GM12878 (cell line): ENCODE measurements at regions not wholly inside any gene's neighbourhood (a gene's known extent, or its start where the extent isn't known, plus 50 kb on each side); places are given as distances from the start of the nearest gene placed in this dataset.

Experiments used
- ATAC-seq: fragments of 200-7000 bp; cut with Tn5 transposase; 3 replicates; pipeline ENCODE4 v1.9.1; 2020; ENCODE audit warnings: mild to moderate bottlenecking, moderate library complexity
- BruUV-seq: library from RNA; stranded (reverse); fragments of 400-500 nt; replicated peaks from 2 replicates; lab custom pipeline; 2021; lab: Mats Ljungman, UMichigan
- CTCF ChIA-PET: fragments of 300-600 bp; sonication (Branson Sonifier 250); formaldehyde crosslinking; extraction: SDS; loops from one replicate; lab custom pipeline; 2021; ENCODE audit warnings: inconsistent platforms; lab: Yijun Ruan, JAX
- POLR2A ChIA-PET: fragments of 350-600 bp; formaldehyde crosslinking; extraction: SDS; loops from one replicate; lab custom pipeline; 2021; ENCODE audit warnings: inconsistent platforms; lab: Charles Lee
- RAD21 ChIA-PET: fragments of 300-600 bp; sonication (Branson Sonifier 250); formaldehyde crosslinking; loops from one replicate; lab custom pipeline; 2023; ENCODE audit warnings: antibody characterized with exemption; ENCODE audit not compliant: unreplicated experiment; lab: Charles Lee
- SMC1A ChIA-PET: fragments of 300-600 bp; sonication (Branson Sonifier 250); formaldehyde crosslinking; loops from one replicate; lab custom pipeline; 2023; ENCODE audit not compliant: unreplicated experiment, uncharacterized antibody; lab: Charles Lee
- DNase-seq: peaks from one replicate; pipeline ENCODE4 v3.0.0-alpha.2; 2011; ENCODE audit warnings: low read depth, low spot score
- FAIRE-seq: peaks from 3 replicates; lab custom pipeline; 2011; peaks lifted over from hg19 to GRCh38; lab: Jason Lieb, UNC
- H2AFZ ChIP-seq: 2 replicates; pipeline ENCODE4 v1.6.0; 2011; ENCODE audit warnings: low read depth, low read length, control low read depth; ENCODE audit not compliant: control insufficient read depth
- H3K27ac ChIP-seq: 2 replicates; pipeline ENCODE4 v1.5.1; 2011; ENCODE audit warnings: control low read depth; ENCODE audit not compliant: control insufficient read depth, insufficient read depth
- H3K27me3 ChIP-seq, 2 experiments: replicated peaks in 1 of 2; 2 replicates each; pipeline versions ENCODE4 v1.6.0 to v1.6.1; 2011; ENCODE audit warnings: low read length in 1 of 2; ENCODE audit not compliant: control insufficient read depth in 2 of 2, insufficient read depth in 2 of 2
- H3K36me3 ChIP-seq, 2 experiments: 2 replicates each; pipeline ENCODE4 v1.5.1; 2011; ENCODE audit warnings: low read length in 1 of 2; ENCODE audit not compliant: control insufficient read depth in 2 of 2, insufficient read depth in 2 of 2
- H3K4me1 ChIP-seq: 2 replicates; pipeline ENCODE4 v1.6.1; 2011; ENCODE audit warnings: mild to moderate bottlenecking, low read length, moderate library complexity, mixed read lengths; ENCODE audit not compliant: control insufficient read depth, insufficient read depth
- H3K4me2 ChIP-seq: 2 replicates; pipeline ENCODE4 v1.6.0; 2011; ENCODE audit warnings: control low read depth; ENCODE audit not compliant: control insufficient read depth, insufficient read depth
- H3K4me3 ChIP-seq: fragments of 200-600 bp; sonication (generic); 2 replicates; pipeline ENCODE4 v1.5.1; 2016
- H3K79me2 ChIP-seq: 2 replicates; pipeline ENCODE4 v1.6.0; 2011; ENCODE audit warnings: low read length; ENCODE audit not compliant: control insufficient read depth, insufficient read depth
- H3K9ac ChIP-seq: 2 replicates; pipeline ENCODE4 v1.8.0; 2011; ENCODE audit warnings: low read length, control low read depth, mixed read lengths; ENCODE audit not compliant: control insufficient read depth, insufficient read depth
- H3K9me3 ChIP-seq: replicated peaks from 3 replicates; pipeline ENCODE4 v1.5.1; 2011; ENCODE audit warnings: mild to moderate bottlenecking, low read length; ENCODE audit not compliant: control insufficient read depth, insufficient read depth
- H4K20me1 ChIP-seq: 2 replicates; pipeline ENCODE4 v1.6.0; 2011; ENCODE audit not compliant: control insufficient read depth, insufficient read depth
- CHD2 ChIP-seq: IDR thresholded peaks from 2 replicates; pipeline ENCODE4 v1.6.1; 2011; ENCODE audit warnings: low read depth, low read length, improper control_type of control experiment, borderline replicate concordance
- EP300 ChIP-seq, 2 experiments: fragments of 150-350 bp in 1 of 2; IDR thresholded peaks; 2 replicates each; pipeline ENCODE4 v1.6.1; 2011 to 2012; ENCODE audit warnings: low read depth in 2 of 2, low read length in 2 of 2, borderline replicate concordance in 1 of 2, improper control_type of control experiment in 1 of 2, inconsistent platforms in 1 of 2; ENCODE audit not compliant: control insufficient read depth in 1 of 2
- GATAD2B ChIP-seq: fragments of 450-650 bp; conservative IDR thresholded peaks from 2 replicates; pipeline ENCODE4 v1.6.1; 2017; ENCODE audit warnings: low read depth, mild to moderate bottlenecking, moderate library complexity
- IRF5 ChIP-seq: fragments of 450-650 bp; IDR thresholded peaks from 2 replicates; pipeline ENCODE4 v1.6.1; 2017; ENCODE audit warnings: borderline replicate concordance
- MEF2A ChIP-seq: IDR thresholded peaks from 2 replicates; pipeline ENCODE4 v1.6.1; 2011; ENCODE audit warnings: low read depth, mild to moderate bottlenecking, low read length, moderate library complexity; ENCODE audit not compliant: insufficient read depth
- MYB ChIP-seq: fragments of 150-350 bp; IDR thresholded peaks from 2 replicates; pipeline ENCODE4 v1.6.1; 2014; ENCODE audit warnings: mild to moderate bottlenecking, low read depth, low read length, borderline replicate concordance
- NKRF ChIP-seq: fragments of 450-650 bp; conservative IDR thresholded peaks from 2 replicates; pipeline ENCODE4 v1.6.1; 2017; ENCODE audit warnings: mild to moderate bottlenecking, moderate library complexity
- POU2F2 ChIP-seq: IDR thresholded peaks from 3 replicates; pipeline ENCODE4 v1.6.1; 2011; ENCODE audit warnings: low read depth, mild to moderate bottlenecking, low read length, borderline replicate concordance
- RAD21 ChIP-seq: IDR thresholded peaks from 2 replicates; pipeline ENCODE4 v1.6.1; 2011; ENCODE audit warnings: mild to moderate bottlenecking, low read depth, low read length, moderate library complexity; ENCODE audit not compliant: insufficient read depth
- RB1 ChIP-seq: fragments of 450-650 bp; formaldehyde crosslinking; IDR thresholded peaks from 2 replicates; pipeline ENCODE4 v1.6.1; 2017; ENCODE audit warnings: mild to moderate bottlenecking, borderline replicate concordance
- SMC3 ChIP-seq: IDR thresholded peaks from 2 replicates; pipeline ENCODE4 v1.6.1; 2011; ENCODE audit warnings: low read length, improper control_type of control experiment, borderline replicate concordance
- TCF12 ChIP-seq: IDR thresholded peaks from 2 replicates; pipeline ENCODE4 v1.6.1; 2011; ENCODE audit warnings: low read depth, mild to moderate bottlenecking, low read length
- TCF3 ChIP-seq: IDR thresholded peaks from 2 replicates; pipeline ENCODE4 v1.6.1; 2012; ENCODE audit warnings: low read depth, mild to moderate bottlenecking, low read length, borderline replicate concordance; ENCODE audit not compliant: insufficient read depth
- TCF7 ChIP-seq: IDR thresholded peaks from 2 replicates; pipeline ENCODE4 v1.6.1; 2014; ENCODE audit warnings: antibody characterized with exemption, borderline replicate concordance
- ZNF622 ChIP-seq: fragments of 450-650 bp; IDR thresholded peaks from 2 replicates; pipeline ENCODE4 v1.6.1; 2017; ENCODE audit warnings: mild to moderate bottlenecking, inconsistent platforms
- WGBS: methylation state at CpG from one replicate; pipeline ENCODE4 v1.1.6; 2016; ENCODE audit warnings: low lambda C conversion rate; ENCODE audit not compliant: insufficient replicate concordance, insufficient coverage; ENCODE audit errors: missing lambda C conversion rate; 5-methylcytosine and 5-hydroxymethylcytosine counted together
- in situ Hi-C: fragments of 300-500 bp; cut with MboI; formaldehyde crosslinking; loops from 9 replicates; pipeline ENCODE4 v1.14.3; 2018; ENCODE audit warnings: mixed read lengths
- intact Hi-C: fragments of 100-400 bp; cut with micrococcal nuclease; formaldehyde crosslinking; loops from one replicate; pipeline ENCODE4 v1.14.2; 2022; ENCODE audit not compliant: unreplicated experiment
- TF ChIP-seq, protein P1 (sequence below): fragments of 450-650 bp; IDR thresholded peaks from 2 replicates; pipeline ENCODE4 v1.6.1; 2016; ENCODE audit warnings: mild to moderate bottlenecking

DNA sequence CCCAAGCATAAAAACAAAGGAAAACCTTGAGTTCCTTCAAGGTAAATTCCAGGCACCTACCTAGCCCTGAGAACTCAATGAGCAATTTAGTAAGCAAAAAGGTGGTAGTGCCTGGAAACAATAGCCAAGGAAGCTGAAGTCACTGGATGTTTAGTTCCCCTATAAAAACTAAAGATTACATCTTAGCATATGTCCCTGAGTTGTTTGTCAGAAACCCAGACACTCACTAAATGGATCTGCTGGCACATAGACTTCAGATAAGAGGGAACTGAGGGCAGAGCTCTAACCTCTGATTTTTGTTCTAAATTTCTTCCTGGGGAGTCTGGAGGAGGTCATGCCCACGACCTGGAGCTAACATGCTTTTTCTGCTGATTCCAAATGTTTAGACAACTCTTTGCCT, 532.8 kb upstream of the SALL1 start:
- H2AFZ ChIP-seq: no peak overlapping the region
- 0% methylated on average over 1 of the region's 1 CpG for WGBS
- intact Hi-C loops: no loop called here
- H3K9me3 ChIP-seq: no peaks in the 10 kb centered on the region
- H3K4me2 ChIP-seq: no peak overlapping the region
- no peaks in the 10 kb centered on the region for H4K20me1 ChIP-seq
- TF ChIP-seq RAD21 (no peak), TCF12 (no peak), ZNF622 (no peak), TCF7 (no peak), TCF3 (no peak), SMC3 (no peak), MYB (no peak), NKRF (no peak), RB1 (no peak), GATAD2B (no peak), CHD2 (no peak), IRF5 (no peak), MEF2A (no peak), EP300 (IDR thresholded peaks at IDR 0.05; ENCODE audit: borderline replicate concordance in 1 of 2, control insufficient read depth in 1 of 2, low read depth in 2 of 2, low read length in 2 of 2) (no peak), POU2F2 (no peak)
- TF ChIP-seq, protein P1, sequence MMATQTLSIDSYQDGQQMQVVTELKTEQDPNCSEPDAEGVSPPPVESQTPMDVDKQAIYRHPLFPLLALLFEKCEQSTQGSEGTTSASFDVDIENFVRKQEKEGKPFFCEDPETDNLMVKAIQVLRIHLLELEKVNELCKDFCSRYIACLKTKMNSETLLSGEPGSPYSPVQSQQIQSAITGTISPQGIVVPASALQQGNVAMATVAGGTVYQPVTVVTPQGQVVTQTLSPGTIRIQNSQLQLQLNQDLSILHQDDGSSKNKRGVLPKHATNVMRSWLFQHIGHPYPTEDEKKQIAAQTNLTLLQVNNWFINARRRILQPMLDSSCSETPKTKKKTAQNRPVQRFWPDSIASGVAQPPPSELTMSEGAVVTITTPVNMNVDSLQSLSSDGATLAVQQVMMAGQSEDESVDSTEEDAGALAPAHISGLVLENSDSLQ: no peak
- TF ChIP-seq, all 136 proteins: peak for 0
- Histone ChIP-seq H3K9ac (no peak overlapping the region), H3K4me1 (no peaks in the 10 kb centered on the region), H3K79me2 (no peaks in the 10 kb centered on the region), H3K27ac (no peak overlapping the region), H3K36me3 (no peaks in the 10 kb centered on the region), H3K4me3 (no peak overlapping the region), H3K27me3 (no peaks in the 10 kb centered on the region)
- CTCF ChIA-PET: no interaction called here
- POLR2A ChIA-PET: no interaction called here
- no peak for DNase-seq
- SMC1A ChIA-PET: interaction anchor here (1.0 kb wide), 1 partner anchor 14 kb away, joined by 4 read pairs; no protein-coding TSS in a partner anchor
- FAIRE-seq: no peak
- ATAC-seq: no peak
- BruUV-seq: no TSS peak
- RAD21 ChIA-PET: no interaction called here
- in situ Hi-C loops: no loop called here
